Endothelial cell of umbilical vein (primary cell): ENCODE measurements at regions not wholly inside any gene's neighbourhood (a gene's known extent, or its start where the extent isn't known, plus 50 kb on each side); places are given as distances from the start of the nearest gene placed in this dataset.

Experiments used
- BruUV-seq: library from RNA; stranded (reverse); fragments of 400-500 nt; replicated peaks from 2 replicates; lab custom pipeline; 2021; lab: Mats Ljungman, UMichigan
- CTCF ChIA-PET: fragments of 300-600, 350-600 bp; sonication (Branson Sonifier 250); formaldehyde crosslinking; loops from one replicate; lab custom pipeline; 2021; ENCODE audit warnings: antibody characterized with exemption, inconsistent platforms; lab: Charles Lee
- POLR2A ChIA-PET: fragments of 300-600, 350-600 bp; sonication (Branson Sonifier 250); formaldehyde crosslinking; loops from one replicate; lab custom pipeline; 2021; ENCODE audit warnings: antibody characterized with exemption, inconsistent platforms; lab: Charles Lee
- DNase-seq: peaks from one replicate; pipeline ENCODE4 v3.0.0-alpha.2; 2011; ENCODE audit warnings: low read depth, low spot score
- FAIRE-seq: peaks from 2 replicates; lab custom pipeline; 2011; peaks lifted over from hg19 to GRCh38; lab: Jason Lieb, UNC
- H2AFZ ChIP-seq: 2 replicates; pipeline ENCODE4 v1.6.0; 2012; ENCODE audit warnings: low read depth, low read length, control low read depth, inconsistent platforms
- H3K27ac ChIP-seq: 2 replicates; pipeline ENCODE4 v1.5.1; 2011; ENCODE audit warnings: low read depth, mild to moderate bottlenecking, control low read depth, low read length, moderate library complexity; ENCODE audit not compliant: insufficient read depth
- H3K27me3 ChIP-seq, 2 experiments: 2 replicates each; pipeline versions ENCODE4 v1.6.0 to v1.6.1; 2011; ENCODE audit warnings: low read length in 2 of 2, mixed read lengths in 1 of 2; ENCODE audit not compliant: control insufficient read depth in 2 of 2, insufficient read depth in 2 of 2
- H3K36me3 ChIP-seq, 2 experiments: 2 replicates in 1 of 2; 3 replicates in 1 of 2; pipeline ENCODE4 v1.5.1; 2011; ENCODE audit warnings: low read length in 2 of 2, mild to moderate bottlenecking in 1 of 2, moderate library complexity in 1 of 2; ENCODE audit not compliant: control insufficient read depth in 2 of 2, insufficient read depth in 2 of 2; ENCODE audit errors: extremely low read depth in 1 of 2
- H3K4me1 ChIP-seq: 3 replicates; pipeline ENCODE4 v1.5.1; 2011; ENCODE audit warnings: mild to moderate bottlenecking, low read length; ENCODE audit not compliant: control insufficient read depth, insufficient read depth; ENCODE audit errors: extremely low read depth
- H3K4me2 ChIP-seq: 2 replicates; pipeline ENCODE4 v1.6.1; 2011; ENCODE audit warnings: low read length, control low read depth, mixed read lengths; ENCODE audit not compliant: insufficient read depth
- H3K4me3 ChIP-seq, 3 experiments: fragments of 200-600 bp in 1 of 3; sonication (generic), shearing (Covaris generic) in 1 of 3; replicated peaks in 1 of 3; 2 replicates each; pipeline ENCODE4 v1.5.1; 2011 to 2016; ENCODE audit warnings: control low read depth in 3 of 3, low read length in 3 of 3, mild to moderate bottlenecking in 2 of 3, inconsistent platforms in 1 of 3, low read depth in 1 of 3, moderate library complexity in 1 of 3; ENCODE audit not compliant: insufficient read depth in 1 of 3
- H3K79me2 ChIP-seq: 2 replicates; pipeline ENCODE4 v1.6.0; 2012; ENCODE audit warnings: low read length, inconsistent platforms; ENCODE audit not compliant: control insufficient read depth, insufficient read depth
- H3K9ac ChIP-seq: replicated peaks from 2 replicates; pipeline ENCODE3; 2011; ENCODE audit warnings: low read length, control low read depth; ENCODE audit not compliant: insufficient read depth; ENCODE audit errors: extremely low read depth
- H3K9me1 ChIP-seq: replicated peaks from 3 replicates; pipeline ENCODE4 v1.6.0; 2011; ENCODE audit warnings: mild to moderate bottlenecking, low read length; ENCODE audit not compliant: control insufficient read depth, insufficient read depth; ENCODE audit errors: extremely low read depth
- H3K9me3 ChIP-seq: replicated peaks from 2 replicates; pipeline ENCODE4 v1.5.1; 2012; ENCODE audit warnings: low read length, inconsistent platforms; ENCODE audit not compliant: control insufficient read depth, insufficient read depth
- H4K20me1 ChIP-seq: replicated peaks from 2 replicates; pipeline ENCODE3; 2011; ENCODE audit warnings: mild to moderate bottlenecking, low read length; ENCODE audit not compliant: control insufficient read depth, insufficient read depth; ENCODE audit errors: extremely low read depth
- EZH2 ChIP-seq: IDR thresholded peaks from 2 replicates; pipeline ENCODE4 v1.6.1; 2012; ENCODE audit warnings: borderline replicate concordance, low read depth, mild to moderate bottlenecking, moderate library complexity, low read length, inconsistent platforms; ENCODE audit not compliant: severe bottlenecking
- FOS ChIP-seq: IDR thresholded peaks from 2 replicates; pipeline ENCODE4 v1.6.1; 2011; ENCODE audit warnings: mild to moderate bottlenecking, low read length, moderate library complexity, borderline replicate concordance; ENCODE audit not compliant: insufficient read depth
- GATA2 ChIP-seq: IDR thresholded peaks from 2 replicates; pipeline ENCODE4 v1.7.0; 2011; ENCODE audit warnings: low read depth, mild to moderate bottlenecking, moderate library complexity, mixed read lengths, low read length; ENCODE audit not compliant: insufficient read length, insufficient read depth
- JUN ChIP-seq: IDR thresholded peaks from 2 replicates; pipeline ENCODE4 v1.6.1; 2011; ENCODE audit warnings: borderline replicate concordance, low read depth; ENCODE audit not compliant: insufficient read length, insufficient read depth
- MYC ChIP-seq: IDR thresholded peaks from one replicate; pipeline ENCODE4 v1.6.1; 2011; ENCODE audit warnings: mild to moderate bottlenecking, low read depth, low read length
- POLR2A ChIP-seq: IDR thresholded peaks from 2 replicates; pipeline ENCODE4 v1.6.1; 2012; ENCODE audit warnings: low read depth, mild to moderate bottlenecking, control low read depth, low read length
- POLR2AphosphoS5 ChIP-seq: IDR thresholded peaks from 2 replicates; pipeline ENCODE4 v1.6.1; 2012; ENCODE audit warnings: low read depth, mild to moderate bottlenecking, control low read depth, low read length, moderate library complexity; ENCODE audit not compliant: insufficient read depth
- dilution Hi-C: fragments of 300-500 bp; cut with MboI; formaldehyde crosslinking; loops from one replicate; pipeline ENCODE4 v1.15.0; 2019; ENCODE audit warnings: low sequenced_read_pairs; ENCODE audit not compliant: extremely low pct_ligation_motif_present
- intact Hi-C: fragments of 100-400 bp; cut with micrococcal nuclease; formaldehyde crosslinking; loops from one replicate; pipeline ENCODE4 v1.10.0; 2022
- TF ChIP-seq, protein P1 (sequence below): IDR thresholded peaks from 2 replicates; pipeline ENCODE4 v1.6.1; 2011; ENCODE audit not compliant: insufficient read depth, insufficient read length
- TF ChIP-seq, protein P2 (sequence below), 2 donors: IDR thresholded peaks; 1 replicate in 1 of 2; 2 replicates in 1 of 2; pipeline ENCODE4 v1.5.1; 2011; ENCODE audit warnings: low read length in 2 of 2, mild to moderate bottlenecking in 2 of 2, moderate library complexity in 2 of 2, control low read depth in 1 of 2, inconsistent platforms in 1 of 2, low read depth in 1 of 2; ENCODE audit not compliant: insufficient read depth in 1 of 2; ENCODE audit errors: extremely low read depth in 1 of 2

- Histone ChIP-seq H3K27ac (no peak overlapping the region), H4K20me1 (no peaks in the 10 kb centered on the region), H2AFZ (no peak overlapping the region), H3K4me2 (no peak overlapping the region), H3K36me3 (no peaks in the 10 kb centered on the region), H3K9me3 (no peaks in the 10 kb centered on the region), H3K9ac (no peak overlapping the region), H3K27me3 (peaks cover 0 to 2% of the 10 kb centered on the region in 2 experiments), H3K79me2 (no peaks in the 10 kb centered on the region), H3K9me1 (no peaks in the 10 kb centered on the region), H3K4me3 (no peak overlapping the region), H3K4me1 (no peaks in the 10 kb centered on the region)
- DNase-seq (no peak), FAIRE-seq (no peak)
- dilution Hi-C loops = no loop called here
- no TSS peak for BruUV-seq
- CTCF ChIA-PET = interaction anchor here (1.4 kb wide), 1 partner anchor 904 kb away, joined by 3 read pairs; no protein-coding TSS in a partner anchor
- intact Hi-C loops = no loop called here
- POLR2A ChIA-PET = no interaction called here
- TF ChIP-seq, protein P1, sequence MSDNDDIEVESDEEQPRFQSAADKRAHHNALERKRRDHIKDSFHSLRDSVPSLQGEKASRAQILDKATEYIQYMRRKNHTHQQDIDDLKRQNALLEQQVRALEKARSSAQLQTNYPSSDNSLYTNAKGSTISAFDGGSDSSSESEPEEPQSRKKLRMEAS = no peak
- TF ChIP-seq POLR2A = no peak
- TF ChIP-seq MYC = no peak
- TF ChIP-seq POLR2AphosphoS5 = no peak
- TF ChIP-seq GATA2 = no peak
- TF ChIP-seq, protein P2, sequence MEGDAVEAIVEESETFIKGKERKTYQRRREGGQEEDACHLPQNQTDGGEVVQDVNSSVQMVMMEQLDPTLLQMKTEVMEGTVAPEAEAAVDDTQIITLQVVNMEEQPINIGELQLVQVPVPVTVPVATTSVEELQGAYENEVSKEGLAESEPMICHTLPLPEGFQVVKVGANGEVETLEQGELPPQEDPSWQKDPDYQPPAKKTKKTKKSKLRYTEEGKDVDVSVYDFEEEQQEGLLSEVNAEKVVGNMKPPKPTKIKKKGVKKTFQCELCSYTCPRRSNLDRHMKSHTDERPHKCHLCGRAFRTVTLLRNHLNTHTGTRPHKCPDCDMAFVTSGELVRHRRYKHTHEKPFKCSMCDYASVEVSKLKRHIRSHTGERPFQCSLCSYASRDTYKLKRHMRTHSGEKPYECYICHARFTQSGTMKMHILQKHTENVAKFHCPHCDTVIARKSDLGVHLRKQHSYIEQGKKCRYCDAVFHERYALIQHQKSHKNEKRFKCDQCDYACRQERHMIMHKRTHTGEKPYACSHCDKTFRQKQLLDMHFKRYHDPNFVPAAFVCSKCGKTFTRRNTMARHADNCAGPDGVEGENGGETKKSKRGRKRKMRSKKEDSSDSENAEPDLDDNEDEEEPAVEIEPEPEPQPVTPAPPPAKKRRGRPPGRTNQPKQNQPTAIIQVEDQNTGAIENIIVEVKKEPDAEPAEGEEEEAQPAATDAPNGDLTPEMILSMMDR (IDR thresholded peaks at IDR 0.05; ENCODE audit: extremely low read depth in 1 of 2, insufficient read depth in 1 of 2, low read depth in 1 of 2, low read length in 2 of 2) = no peak
Observed at GRCh38 chr15:36230776-36231175, 348.6 kb upstream of the CDIN1 start.

DNA sequence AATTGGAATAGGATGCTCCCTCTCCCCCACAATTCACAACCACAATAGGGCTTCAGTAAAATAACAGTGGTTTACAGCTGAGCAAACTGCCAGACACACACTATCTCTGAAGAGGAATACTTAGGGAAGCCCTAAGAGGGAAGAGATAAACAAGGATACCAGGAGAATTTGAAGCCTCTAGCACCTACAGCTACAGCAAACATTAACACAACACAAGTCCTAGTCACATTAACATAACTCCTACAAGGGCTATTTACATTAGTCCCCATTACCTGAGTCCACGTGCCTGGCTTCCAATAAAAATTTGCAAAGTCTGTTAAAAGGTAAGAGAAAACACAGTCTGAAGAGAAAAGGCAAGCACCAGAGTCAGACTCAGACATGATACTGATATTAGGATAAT is 346.9 kb upstream of the CDIN1 start:
- Histone ChIP-seq H3K4me2 (no peak overlapping the region), H4K20me1 (no peaks in the 10 kb centered on the region), H2AFZ (no peak overlapping the region), H3K9ac (no peak overlapping the region), H3K9me3 (no peaks in the 10 kb centered on the region), H3K36me3 (no peaks in the 10 kb centered on the region), H3K27ac (no peak overlapping the region), H3K4me3 (no peak overlapping the region), H3K4me1 (no peaks in the 10 kb centered on the region), H3K79me2 (no peaks in the 10 kb centered on the region), H3K27me3 (peaks cover 0 to 2% of the 10 kb centered on the region in 2 experiments), H3K9me1 (no peaks in the 10 kb centered on the region)
- FAIRE-seq = no peak
- ChIA-PET CTCF (no interaction called here), POLR2A (no interaction called here)
- TF ChIP-seq FOS (no peak), MYC (no peak), POLR2A (no peak), JUN (no peak), EZH2 (no peak), POLR2AphosphoS5 (no peak), GATA2 (no peak)
- TF ChIP-seq, protein P1 = no peak
- TF ChIP-seq, protein P2 (IDR thresholded peaks at IDR 0.05; ENCODE audit: extremely low read depth in 1 of 2, insufficient read depth in 1 of 2, low read depth in 1 of 2, low read length in 2 of 2) = no peak
- no peak for DNase-seq
- dilution Hi-C loops (no loop called here), intact Hi-C loops (no loop called here)
- BruUV-seq = no TSS peak
